IMR-90 (cell line): ENCODE measurements at regions not wholly inside any gene's neighbourhood (a gene's known extent, or its start where the extent isn't known, plus 50 kb on each side); places are given as distances from the start of the nearest gene placed in this dataset.

Experiments
- ATAC-seq: fragments of 200-7000 bp; cut with Tn5 transposase; 2 replicates; pipeline ENCODE4 v1.9.1; 2020; ENCODE audit warnings: low read depth, mild to moderate bottlenecking, moderate library complexity
- BruUV-seq: library from RNA; stranded (reverse); fragments of 400-500 nt; replicated peaks from 2 replicates; lab custom pipeline; 2021; lab: Mats Ljungman, UMichigan
- CTCF ChIA-PET: fragments of 300-600 bp; formaldehyde crosslinking; extraction: SDS; loops from one replicate; lab custom pipeline; 2021; ENCODE audit warnings: antibody characterized with exemption; lab: Yijun Ruan, JAX
- POLR2A ChIA-PET: fragments of 300-600 bp; sonication (Branson Sonifier 250); formaldehyde crosslinking; loops from one replicate; lab custom pipeline; 2022; ENCODE audit warnings: antibody characterized with exemption; ENCODE audit not compliant: unreplicated experiment; lab: Charles Lee
- DNase-seq: peaks from one replicate; pipeline ENCODE4 v3.0.0; 2013
- H2AFZ ChIP-seq: replicated peaks from 2 replicates; pipeline ENCODE3; 2013; ENCODE audit warnings: low read length, mild to moderate bottlenecking; ENCODE audit not compliant: poor library complexity
- H2AK5ac ChIP-seq: 2 replicates; pipeline ENCODE4 v1.6.1; 2013; ENCODE audit warnings: low read depth, low read length, inconsistent platforms
- H2AK9ac ChIP-seq: replicated peaks from 2 replicates; pipeline ENCODE3; 2013; ENCODE audit warnings: mild to moderate bottlenecking, low read depth, low read length, moderate library complexity; ENCODE audit not compliant: poor library complexity
- H2BK120ac ChIP-seq: 2 replicates; pipeline ENCODE4 v1.6.1; 2013; ENCODE audit warnings: low read depth, low read length, inconsistent platforms
- H2BK15ac ChIP-seq: 3 replicates; pipeline ENCODE4 v1.6.1; 2013; ENCODE audit warnings: low read depth, low read length, inconsistent platforms
- H2BK20ac ChIP-seq: 2 replicates; pipeline ENCODE4 v1.6.1; 2013; ENCODE audit warnings: low read depth, mild to moderate bottlenecking, inconsistent platforms, low read length, moderate library complexity
- H2BK5ac ChIP-seq: 2 replicates; pipeline ENCODE4 v1.6.1; 2013; ENCODE audit warnings: mild to moderate bottlenecking, low read depth, low read length, inconsistent platforms; ENCODE audit not compliant: poor library complexity, severe bottlenecking
- H3K14ac ChIP-seq: replicated peaks from 2 replicates; pipeline ENCODE4 v1.6.1; 2013; ENCODE audit warnings: low read depth, low read length, inconsistent platforms
- H3K18ac ChIP-seq: 2 replicates; pipeline ENCODE4 v1.6.1; 2013; ENCODE audit warnings: low read depth, low read length, control low read depth
- H3K23ac ChIP-seq: 2 replicates; pipeline ENCODE4 v1.6.1; 2013; ENCODE audit warnings: low read depth, low read length, inconsistent platforms
- H3K27ac ChIP-seq: 2 replicates; pipeline ENCODE4 v1.5.1; 2013; ENCODE audit warnings: mild to moderate bottlenecking, control low read depth, low read length; ENCODE audit not compliant: insufficient read depth
- H3K27me3 ChIP-seq: 2 replicates; pipeline ENCODE4 v1.6.1; 2013; ENCODE audit warnings: low read length; ENCODE audit not compliant: control insufficient read depth, insufficient read depth
- H3K36me3 ChIP-seq: 2 replicates; pipeline ENCODE4 v1.6.1; 2013; ENCODE audit warnings: low read length, mixed read lengths; ENCODE audit not compliant: control insufficient read depth, insufficient read depth
- H3K4ac ChIP-seq: 2 replicates; pipeline ENCODE4 v1.6.1; 2013; ENCODE audit warnings: low read depth, low read length, inconsistent platforms
- H3K4me1 ChIP-seq: 2 replicates; pipeline ENCODE4 v1.6.1; 2013; ENCODE audit warnings: low read length, mixed read lengths; ENCODE audit not compliant: control insufficient read depth, insufficient read depth
- H3K4me2 ChIP-seq: 2 replicates; pipeline ENCODE4 v1.6.1; 2013; ENCODE audit warnings: low read depth, mild to moderate bottlenecking, control low read depth, low read length, moderate library complexity
- H3K4me3 ChIP-seq: 2 replicates; pipeline ENCODE4 v1.5.1; 2013; ENCODE audit warnings: low read depth, mild to moderate bottlenecking, control low read depth, low read length, moderate library complexity; ENCODE audit not compliant: insufficient read depth
- H3K56ac ChIP-seq: 2 replicates; pipeline ENCODE4 v1.6.1; 2013; ENCODE audit warnings: low read length, inconsistent platforms; ENCODE audit not compliant: insufficient read depth; ENCODE audit errors: extremely low read depth
- H3K79me1 ChIP-seq, 2 experiments: 2 replicates each; pipeline ENCODE4 v1.6.1; 2013; ENCODE audit warnings: low read length in 2 of 2, inconsistent platforms in 1 of 2, low read depth in 1 of 2
- H3K9ac ChIP-seq: 2 replicates; pipeline ENCODE4 v1.6.1; 2013; ENCODE audit warnings: low read depth, low read length, control low read depth
- H3K9me1 ChIP-seq: 2 replicates; pipeline ENCODE4 v1.6.1; 2013; ENCODE audit warnings: low read length, inconsistent platforms; ENCODE audit not compliant: insufficient read depth
- H3K9me3 ChIP-seq: 2 replicates; pipeline ENCODE4 v1.6.1; 2013; ENCODE audit warnings: low read length; ENCODE audit not compliant: control insufficient read depth, insufficient read depth
- H4K20me1 ChIP-seq: 2 replicates; pipeline ENCODE4 v1.6.1; 2013; ENCODE audit warnings: low read length, inconsistent platforms; ENCODE audit not compliant: insufficient read depth
- H4K5ac ChIP-seq: 2 replicates; pipeline ENCODE4 v1.6.1; 2013; ENCODE audit warnings: mild to moderate bottlenecking, low read depth, low read length, control low read depth
- H4K8ac ChIP-seq, 2 experiments: 2 replicates each; pipeline ENCODE4 v1.6.1; 2013; ENCODE audit warnings: low read depth in 2 of 2, low read length in 2 of 2, control low read depth in 1 of 2, inconsistent platforms in 1 of 2
- H4K91ac ChIP-seq: 2 replicates; pipeline ENCODE4 v1.6.1; 2013; ENCODE audit warnings: low read depth, low read length, inconsistent platforms; ENCODE audit not compliant: insufficient read depth
- BHLHE40 ChIP-seq: fragments of 150-350 bp; IDR thresholded peaks from 2 replicates; pipeline ENCODE4 v1.6.1; 2016; ENCODE audit warnings: mild to moderate bottlenecking, low read depth, low read length
- CHD1 ChIP-seq: IDR thresholded peaks from 2 replicates; pipeline ENCODE4 v1.6.1; 2012; ENCODE audit warnings: low read depth, low read length, improper control_type of control experiment
- CTCF ChIP-seq: conservative IDR thresholded peaks from 2 replicates; pipeline ENCODE4 v1.5.1; 2012; ENCODE audit warnings: mild to moderate bottlenecking, low read depth, low read length, improper control_type of control experiment
- ELK1 ChIP-seq: fragments of 150-350 bp; IDR thresholded peaks from 2 replicates; pipeline ENCODE4 v1.6.1; 2016; ENCODE audit warnings: low read depth, mild to moderate bottlenecking, low read length, moderate library complexity, borderline replicate concordance
- FOS ChIP-seq: fragments of 150-350 bp; IDR thresholded peaks from 2 replicates; pipeline ENCODE4 v1.6.1; 2016; ENCODE audit warnings: low read depth, low read length
- MAFK ChIP-seq: IDR thresholded peaks from 2 replicates; pipeline ENCODE4 v1.6.1; 2012; ENCODE audit warnings: low read depth, low read length, improper control_type of control experiment
- MAZ ChIP-seq: IDR thresholded peaks from 2 replicates; pipeline ENCODE4 v1.6.1; 2012; ENCODE audit warnings: low read depth, mild to moderate bottlenecking, low read length, improper control_type of control experiment, moderate library complexity, borderline replicate concordance
- MXI1 ChIP-seq: IDR thresholded peaks from 2 replicates; pipeline ENCODE4 v1.6.1; 2012; ENCODE audit warnings: low read depth, mild to moderate bottlenecking, low read length, moderate library complexity, borderline replicate concordance
- NFE2L2 ChIP-seq: fragments of 150-350 bp; IDR thresholded peaks from 2 replicates; pipeline ENCODE4 v1.6.1; 2016; ENCODE audit warnings: low read depth, mild to moderate bottlenecking, low read length
- POLR2A ChIP-seq: IDR thresholded peaks from 2 replicates; pipeline ENCODE4 v1.6.1; 2012; ENCODE audit warnings: mild to moderate bottlenecking, low read depth, low read length
- RFX5 ChIP-seq: IDR thresholded peaks from 2 replicates; pipeline ENCODE4 v1.8.0; 2012; ENCODE audit warnings: low read depth, mild to moderate bottlenecking, low read length, moderate library complexity
- USF2 ChIP-seq: fragments of 150-350 bp; IDR thresholded peaks from 2 replicates; pipeline ENCODE4 v1.6.1; 2017; ENCODE audit warnings: mild to moderate bottlenecking, antibody characterized with exemption, low read length, low read depth
- WGBS, 2 experiments: methylation state at CpG; one replicate each; pipeline versions ENCODE4 v1.1.5 to v1.1.7; 2013; ENCODE audit warnings: missing lambda C conversion rate in 2 of 2; ENCODE audit not compliant: insufficient read length in 1 of 2; ENCODE audit errors: extremely low coverage in 2 of 2; 5-methylcytosine and 5-hydroxymethylcytosine counted together
- dilution Hi-C: fragments of 300-500 bp; cut with HindIII; formaldehyde crosslinking; loops from one replicate; pipeline ENCODE4 v1.14.3; 2018; ENCODE audit warnings: low sequenced_read_pairs; ENCODE audit not compliant: unreplicated experiment
- in situ Hi-C: fragments of 300-500 bp; cut with MboI; formaldehyde crosslinking; loops from 3 replicates; pipeline ENCODE4 v1.14.3; 2019; ENCODE audit warnings: low sequenced_read_pairs, inconsistent platforms, mixed read lengths
- intact Hi-C: fragments of 100-400 bp; cut with micrococcal nuclease; formaldehyde crosslinking; loops from 2 replicates; pipeline ENCODE4 v1.10.0; 2022

GRCh38 chr3:95654570-95655362 is 1159.6 kb upstream of the EPHA6 start:
- no peak overlapping the region for H4K5ac ChIP-seq
- ATAC-seq (no peak), DNase-seq (no peak)
- no peak overlapping the region for H3K23ac ChIP-seq
- H3K4me2 ChIP-seq, result no peak overlapping the region
- H2AK9ac ChIP-seq, result no peak overlapping the region
- no peaks in the 10 kb centered on the region for H4K20me1 ChIP-seq
- H2BK120ac ChIP-seq, result no peak overlapping the region
- no peak overlapping the region for H3K9ac ChIP-seq
- no peaks in the 10 kb centered on the region for H3K9me1 ChIP-seq
- H3K27me3 ChIP-seq, result no peaks in the 10 kb centered on the region
- H3K36me3 ChIP-seq, result no peaks in the 10 kb centered on the region
- H4K8ac ChIP-seq, result no peak overlapping the region
- no peak overlapping the region for H2BK15ac ChIP-seq
- TF ChIP-seq RFX5 (no peak), POLR2A (no peak), USF2 (no peak), ELK1 (no peak), MXI1 (no peak), MAFK (no peak), NFE2L2 (no peak), MAZ (no peak), CTCF (no peak), BHLHE40 (no peak), FOS (no peak), CHD1 (no peak)
- H3K9me3 ChIP-seq, result peaks cover 5% of the 10 kb centered on the region; the same call in 1 of the 2 replicates
- dilution Hi-C loops, result no loop called here
- intact Hi-C loops, result no loop called here
- no peak overlapping the region for H3K56ac ChIP-seq
- no peak overlapping the region for H3K18ac ChIP-seq
- H2AK5ac ChIP-seq, result no peak overlapping the region
- in situ Hi-C loops, result no loop called here
- ChIA-PET CTCF (no interaction called here), POLR2A (no interaction called here)
- no peak overlapping the region for H3K4ac ChIP-seq
- H2AFZ ChIP-seq, result no peak overlapping the region
- no peak overlapping the region for H3K4me3 ChIP-seq
- BruUV-seq, result no TSS peak
- no peak overlapping the region for H3K14ac ChIP-seq
- no peak overlapping the region for H2BK5ac ChIP-seq
- no peak overlapping the region for H4K91ac ChIP-seq
- H3K27ac ChIP-seq, result no peak overlapping the region
- 53% methylated on average over 2 of the region's 13 CpGs; no CpG with 5 or more reads in 1 of the 2 experiments for WGBS, 2 experiments
- no peaks in the 10 kb centered on the region for H3K79me1 ChIP-seq
- no peaks in the 10 kb centered on the region for H3K4me1 ChIP-seq
- H2BK20ac ChIP-seq, result no peak overlapping the region
